ENCODE measurements at regions not wholly inside any gene's neighbourhood (a gene's known extent, or its start where the extent isn't known, plus 50 kb on each side); places are given as distances from the start of the nearest gene placed in this dataset.
"Not testable (repeated sequence)": the region's sequence is repeated elsewhere in the genome, so short reads cannot be mapped to it uniquely, and the experiment has no call there.

GRCh38 chr22:22074634-22075381 lies 92.2 kb upstream of the TOP3B start:
- DNase-seq: no peak

GRCh38 chr22:22073769-22074561 lies 91.4 kb upstream of the TOP3B start:
- no peak for DNase-seq

DNA sequence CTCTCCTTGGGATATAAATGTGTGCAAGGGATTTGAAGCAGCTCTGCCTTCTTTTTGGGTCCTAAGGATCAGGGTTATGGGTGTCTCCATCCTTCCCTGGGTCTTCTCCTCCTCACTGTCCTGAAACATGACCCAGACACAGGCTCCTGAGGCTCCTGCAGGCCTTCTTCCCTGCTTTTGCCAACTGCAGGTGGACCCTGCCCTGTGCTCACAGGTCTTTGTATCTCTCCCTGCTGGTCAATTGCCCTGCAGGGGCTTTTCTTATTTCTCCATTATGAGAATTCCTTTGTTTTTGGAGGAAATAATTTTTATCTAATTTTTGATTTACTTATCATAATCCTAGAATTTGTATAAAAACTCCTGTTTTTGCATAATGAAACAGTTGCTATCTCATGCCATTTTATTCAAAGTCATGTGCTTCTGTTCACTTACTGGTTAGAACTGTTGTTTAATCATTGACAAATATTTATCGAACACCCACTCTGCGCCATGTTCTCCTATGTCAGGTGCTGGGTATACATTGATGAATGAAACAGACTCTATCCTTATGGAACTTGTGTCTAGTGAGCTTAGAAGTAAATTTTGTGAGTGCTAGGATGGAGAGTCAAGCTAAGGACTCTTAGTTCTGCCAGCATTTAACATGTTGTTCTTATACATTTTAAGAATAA lies 89.7 kb upstream of the TOP3B start:
- no peak for DNase-seq

GRCh38 chr22:22071455-22071854 lies 88.9 kb upstream of the TOP3B start:
- DNase-seq: no peak

DNA sequence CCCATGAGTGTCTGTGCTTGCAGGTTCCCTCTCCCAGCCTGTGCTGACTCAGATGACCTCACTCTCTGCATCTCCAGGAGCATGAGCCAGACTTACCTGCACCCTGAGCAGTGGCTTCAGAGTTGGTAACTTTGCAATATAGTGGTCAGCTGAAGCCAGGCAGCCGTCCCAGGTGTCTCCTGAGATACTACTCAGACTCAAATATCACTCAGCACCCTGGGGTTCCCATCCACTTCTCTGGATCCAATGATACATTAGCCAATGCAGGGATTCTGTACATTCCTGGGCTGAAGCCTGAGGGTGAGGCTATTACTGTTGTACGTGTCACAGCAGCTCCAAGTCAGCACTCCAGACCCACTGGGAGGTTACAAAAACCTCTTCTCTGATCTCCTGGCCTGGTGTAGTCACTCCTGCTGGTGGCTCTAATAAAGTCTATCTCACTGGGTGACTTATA lies 87.8 kb upstream of the TOP3B start:
- DNase-seq: no peak

GRCh38 chr22:22069450-22070370 lies 87.1 kb upstream of the TOP3B start:
- no peak for DNase-seq

- DNase-seq: no peak
Observed at GRCh38 chr22:22068657-22069056, 86.1 kb upstream of the TOP3B start.

DNA sequence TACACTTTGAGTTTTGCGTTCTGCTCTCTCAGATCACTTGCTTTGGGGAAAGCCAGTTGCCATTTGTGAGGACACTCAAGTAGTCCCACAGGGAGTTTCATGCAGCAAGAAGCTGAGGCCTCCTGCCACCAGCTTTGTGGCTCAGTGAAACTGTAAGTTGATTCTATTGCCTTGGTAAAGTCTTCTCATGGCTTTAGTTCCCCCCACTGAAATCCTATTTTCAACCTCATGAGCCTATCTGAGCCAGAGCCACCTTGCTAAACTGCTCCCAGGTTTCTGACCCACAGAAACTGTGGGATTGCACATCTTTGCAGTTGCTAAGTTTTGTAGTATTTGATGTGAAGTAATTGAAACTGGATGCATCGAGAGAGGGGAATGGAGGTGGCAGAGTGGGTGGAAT lies 85.4 kb upstream of the TOP3B start:
- no peak for DNase-seq

DNA sequence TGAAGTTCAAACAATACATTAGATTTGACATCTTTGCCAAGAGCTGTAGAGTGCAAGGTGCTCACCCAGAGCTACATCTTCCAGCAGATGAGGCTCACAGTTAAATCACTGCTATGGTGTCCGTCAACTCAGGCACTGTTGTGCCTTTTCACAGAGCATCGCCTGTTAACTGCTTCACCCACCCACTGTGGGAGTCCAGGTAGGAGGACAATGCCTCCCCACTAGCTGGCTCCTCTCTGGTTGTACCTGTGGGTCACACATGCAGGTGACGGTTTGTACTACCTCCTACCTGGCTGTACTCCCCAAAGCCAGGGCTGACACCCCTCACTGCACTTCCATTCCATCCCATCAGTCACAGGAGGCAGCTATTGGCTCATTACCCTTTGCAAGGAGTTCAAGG lies 84.6 kb upstream of the TOP3B start:
- DNase-seq: no peak

- no peak for DNase-seq
Observed at GRCh38 chr22:22064580-22064979, 82.0 kb upstream of the TOP3B start.

- no peak for DNase-seq
Observed at GRCh38 chr22:22062306-22062793, 79.8 kb upstream of the TOP3B start.

- peak; percentile 51 for DNase-seq
Observed at GRCh38 chr22:22061085-22062077, 78.8 kb upstream of the TOP3B start.

- DNase-seq: peak; percentile 53
Observed at GRCh38 chr22:22060200-22061084, 77.9 kb upstream of the TOP3B start.

- DNase-seq: no peak
Observed at GRCh38 chr22:22059291-22060002, 76.9 kb upstream of the TOP3B start.

GRCh38 chr22:22058633-22059290 lies 76.2 kb upstream of the TOP3B start:
- DNase-seq: no peak

GRCh38 chr22:22057617-22058378 lies 75.2 kb upstream of the TOP3B start:
- DNase-seq: no peak

GRCh38 chr22:22056809-22057594 lies 74.4 kb upstream of the TOP3B start:
- not testable (repeated sequence) for DNase-seq
